ENCODE measurements at regions not wholly inside any gene's neighbourhood (a gene's known extent, or its start where the extent isn't known, plus 50 kb on each side); places are given as distances from the start of the nearest gene placed in this dataset.

DNA sequence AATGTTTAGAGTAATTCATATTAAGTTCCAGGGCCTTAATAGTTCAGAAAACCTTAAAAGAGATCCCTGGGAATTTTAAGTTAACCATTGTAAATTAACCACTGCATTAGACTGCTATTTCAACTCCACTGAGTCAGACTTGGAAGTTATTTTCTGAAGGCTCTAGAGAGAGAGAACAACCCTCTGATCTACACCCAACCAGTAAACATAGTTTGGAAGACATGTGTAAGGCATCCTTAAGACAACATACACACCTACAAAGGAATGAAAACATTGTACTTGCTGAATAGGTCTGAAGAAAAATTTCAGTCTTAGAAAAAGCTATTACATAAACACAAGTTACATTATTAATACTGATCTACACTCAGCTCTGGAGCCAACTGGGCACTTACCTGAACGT lies 158.2 kb upstream of the FST start:
- H3F3A ChIP-seq (ENCODE audit: insufficient read depth, low read length) = no peaks in the 10 kb centered on the region
- H3K9me3 ChIP-seq (ENCODE audit: low read length) = no peaks in the 10 kb centered on the region
- H4K20me1 ChIP-seq (ENCODE audit: insufficient read depth, low read length) = no peaks in the 10 kb centered on the region
- no peak overlapping the region for H3K4me2 ChIP-seq (ENCODE audit: low read length)
- H3K4me3 ChIP-seq (ENCODE audit: low read depth, low read length, poor library complexity, severe bottlenecking) = no peak overlapping the region
- no peaks in the 10 kb centered on the region for H3K79me2 ChIP-seq (ENCODE audit: insufficient read depth, low read length)
- no peak overlapping the region for H3K27ac ChIP-seq (ENCODE audit: low read depth, low read length, poor library complexity, severe bottlenecking)
- no peak overlapping the region for H3K9ac ChIP-seq (ENCODE audit: low read length)
- H2AFZ ChIP-seq (ENCODE audit: low read length) = no peak overlapping the region
- H3K4me1 ChIP-seq (ENCODE audit: insufficient read depth, low read length, severe bottlenecking) = no peaks in the 10 kb centered on the region
- TF ChIP-seq EZH2 (IDR thresholded peaks at IDR 0.05; ENCODE audit: borderline replicate concordance, low read length) = no peak
- TF ChIP-seq, protein P1, sequence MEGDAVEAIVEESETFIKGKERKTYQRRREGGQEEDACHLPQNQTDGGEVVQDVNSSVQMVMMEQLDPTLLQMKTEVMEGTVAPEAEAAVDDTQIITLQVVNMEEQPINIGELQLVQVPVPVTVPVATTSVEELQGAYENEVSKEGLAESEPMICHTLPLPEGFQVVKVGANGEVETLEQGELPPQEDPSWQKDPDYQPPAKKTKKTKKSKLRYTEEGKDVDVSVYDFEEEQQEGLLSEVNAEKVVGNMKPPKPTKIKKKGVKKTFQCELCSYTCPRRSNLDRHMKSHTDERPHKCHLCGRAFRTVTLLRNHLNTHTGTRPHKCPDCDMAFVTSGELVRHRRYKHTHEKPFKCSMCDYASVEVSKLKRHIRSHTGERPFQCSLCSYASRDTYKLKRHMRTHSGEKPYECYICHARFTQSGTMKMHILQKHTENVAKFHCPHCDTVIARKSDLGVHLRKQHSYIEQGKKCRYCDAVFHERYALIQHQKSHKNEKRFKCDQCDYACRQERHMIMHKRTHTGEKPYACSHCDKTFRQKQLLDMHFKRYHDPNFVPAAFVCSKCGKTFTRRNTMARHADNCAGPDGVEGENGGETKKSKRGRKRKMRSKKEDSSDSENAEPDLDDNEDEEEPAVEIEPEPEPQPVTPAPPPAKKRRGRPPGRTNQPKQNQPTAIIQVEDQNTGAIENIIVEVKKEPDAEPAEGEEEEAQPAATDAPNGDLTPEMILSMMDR (IDR thresholded peaks at IDR 0.05; ENCODE audit: low read length) = no peak
- no peaks in the 10 kb centered on the region for H3K27me3 ChIP-seq (ENCODE audit: insufficient read depth, low read length)
- no peaks in the 10 kb centered on the region for H3K36me3 ChIP-seq (ENCODE audit: insufficient read depth, low read length)
- no peaks in the 10 kb centered on the region for H3K9me2 ChIP-seq (ENCODE audit: low read depth, low read length)

DNA sequence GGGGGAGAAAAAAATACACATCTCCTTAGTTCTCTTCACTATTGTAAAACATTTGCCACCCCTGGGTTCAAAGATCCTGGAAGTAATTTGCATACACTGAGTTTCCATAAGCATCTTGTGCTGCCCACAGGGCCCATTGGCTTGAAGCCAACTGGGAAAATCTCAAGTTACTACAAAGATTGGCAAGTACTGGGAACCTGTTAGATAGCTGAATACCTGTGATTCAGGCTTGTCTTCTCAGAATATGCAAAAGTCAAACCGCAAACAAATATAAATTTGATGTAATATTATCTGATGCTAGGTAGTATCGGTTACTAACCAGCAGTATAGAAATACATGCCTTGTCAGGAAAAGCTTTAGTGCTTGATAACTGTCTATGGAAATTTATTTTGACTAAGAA lies 156.9 kb upstream of the FST start:
- Histone ChIP-seq H3K36me3 (ENCODE audit: insufficient read depth, low read length) (no peaks in the 10 kb centered on the region), H4K20me1 (ENCODE audit: insufficient read depth, low read length) (no peaks in the 10 kb centered on the region), H3K9ac (ENCODE audit: low read length) (no peak overlapping the region), H3K9me3 (ENCODE audit: low read length) (no peaks in the 10 kb centered on the region), H3K4me2 (ENCODE audit: low read length) (no peak overlapping the region), H3K4me1 (ENCODE audit: insufficient read depth, low read length, severe bottlenecking) (no peaks in the 10 kb centered on the region), H3K79me2 (ENCODE audit: insufficient read depth, low read length) (no peaks in the 10 kb centered on the region), H2AFZ (ENCODE audit: low read length) (no peak overlapping the region), H3K27me3 (ENCODE audit: insufficient read depth, low read length) (no peaks in the 10 kb centered on the region), H3K4me3 (ENCODE audit: low read depth, low read length, poor library complexity, severe bottlenecking) (no peak overlapping the region), H3K9me2 (ENCODE audit: low read depth, low read length) (no peaks in the 10 kb centered on the region), H3K27ac (ENCODE audit: low read depth, low read length, poor library complexity, severe bottlenecking) (no peak overlapping the region), H3F3A (ENCODE audit: insufficient read depth, low read length) (no peaks in the 10 kb centered on the region)
- TF ChIP-seq EZH2 (IDR thresholded peaks at IDR 0.05; ENCODE audit: borderline replicate concordance, low read length) = no peak
- TF ChIP-seq, protein P1 (IDR thresholded peaks at IDR 0.05; ENCODE audit: low read length) = no peak

DNA sequence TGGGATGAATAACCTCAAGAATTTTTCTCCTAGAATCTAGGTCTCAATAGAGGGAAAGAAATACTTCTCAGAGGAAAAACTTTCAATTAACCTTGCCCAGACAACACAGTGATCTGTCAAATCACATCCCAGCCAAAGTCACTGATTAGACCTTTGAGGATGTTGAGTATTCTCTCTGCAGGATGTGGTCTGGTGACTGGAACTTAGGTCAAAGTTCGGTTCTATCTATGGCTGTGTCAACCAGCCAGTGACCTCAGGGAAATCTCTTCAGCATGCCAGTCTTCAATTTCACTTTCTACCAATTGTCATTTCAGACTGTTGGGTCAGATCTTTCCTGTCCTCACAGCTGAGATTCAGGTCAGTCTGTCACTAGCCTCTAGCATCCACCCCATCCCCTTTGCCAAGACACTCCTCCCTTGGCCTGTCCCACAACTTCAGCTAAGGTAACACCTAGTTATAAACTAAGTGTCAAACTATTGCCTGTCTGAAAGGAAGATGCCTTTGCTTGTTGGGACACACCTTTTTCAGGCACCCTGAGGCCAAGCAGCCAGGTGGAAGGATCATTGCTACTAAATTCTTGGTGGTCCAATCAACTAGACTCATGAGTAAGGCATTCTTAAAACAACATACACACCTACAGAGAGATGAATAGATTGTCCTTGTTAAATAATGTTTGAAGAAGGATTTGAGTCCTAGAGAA lies 156.3 kb upstream of the FST start:
- H3K4me1 ChIP-seq (ENCODE audit: insufficient read depth, low read length, severe bottlenecking) = no peaks in the 10 kb centered on the region
- H3K4me2 ChIP-seq (ENCODE audit: low read length) = no peak overlapping the region
- no peak overlapping the region for H2AFZ ChIP-seq (ENCODE audit: low read length)
- no peaks in the 10 kb centered on the region for H3K36me3 ChIP-seq (ENCODE audit: insufficient read depth, low read length)
- no peak overlapping the region for H3K27ac ChIP-seq (ENCODE audit: low read depth, low read length, poor library complexity, severe bottlenecking)
- TF ChIP-seq, protein P1 (IDR thresholded peaks at IDR 0.05; ENCODE audit: low read length) = no peak
- no peak for TF ChIP-seq EZH2 (IDR thresholded peaks at IDR 0.05; ENCODE audit: borderline replicate concordance, low read length)
- H3K27me3 ChIP-seq (ENCODE audit: insufficient read depth, low read length) = no peaks in the 10 kb centered on the region
- no peaks in the 10 kb centered on the region for H4K20me1 ChIP-seq (ENCODE audit: insufficient read depth, low read length)
- H3K9ac ChIP-seq (ENCODE audit: low read length) = no peak overlapping the region
- H3K9me3 ChIP-seq (ENCODE audit: low read length) = no peaks in the 10 kb centered on the region
- H3K4me3 ChIP-seq (ENCODE audit: low read depth, low read length, poor library complexity, severe bottlenecking) = no peak overlapping the region
- no peaks in the 10 kb centered on the region for H3K79me2 ChIP-seq (ENCODE audit: insufficient read depth, low read length)
- no peaks in the 10 kb centered on the region for H3F3A ChIP-seq (ENCODE audit: insufficient read depth, low read length)
- no peaks in the 10 kb centered on the region for H3K9me2 ChIP-seq (ENCODE audit: low read depth, low read length)
